Transverse colon (tissue), 4 donors: ENCODE measurements at regions not wholly inside any gene's neighbourhood (a gene's known extent, or its start where the extent isn't known, plus 50 kb on each side); places are given as distances from the start of the nearest gene placed in this dataset.

ENCODE experiments used
- DNase-seq: peaks from one replicate; pipeline ENCODE4 v3.0.0-alpha.2; 2019
- H3K27ac ChIP-seq, 4 donors: fragments of 200-600 bp; sonication (generic); 2 replicates each; pipeline ENCODE4 v1.5.1; 2016 to 2018; ENCODE audit warnings: inconsistent platforms in 4 of 4
- H3K27me3 ChIP-seq: fragments of 200-600 bp; sonication (generic); 2 replicates; pipeline ENCODE4 v1.5.1; 2017; ENCODE audit warnings: inconsistent platforms
- H3K36me3 ChIP-seq, 4 donors: fragments of 200-600 bp; sonication (generic); 2 replicates each; pipeline ENCODE4 v1.5.1; 2017 to 2019; ENCODE audit warnings: inconsistent platforms in 4 of 4
- H3K4me1 ChIP-seq, 4 donors: fragments of 200-600 bp; sonication (generic); 2 replicates each; pipeline ENCODE4 v1.5.1; 2017 to 2020; ENCODE audit warnings: inconsistent platforms in 4 of 4
- H3K4me3 ChIP-seq, 4 donors: fragments of 200-600 bp; sonication (generic); 1 replicate in 1 of 4; 2 replicates in 3 of 4; pipeline versions ENCODE4 v1.5.1 to v1.6.1; 2017 to 2019; ENCODE audit warnings: inconsistent platforms in 4 of 4
- H3K9me3 ChIP-seq, 2 donors: fragments of 200-600 bp; sonication (generic); 2 replicates each; pipeline ENCODE4 v1.5.1; 2017 to 2019; ENCODE audit warnings: inconsistent platforms in 2 of 2
- CTCF ChIP-seq, 5 experiments: fragments of 200-600 bp in 3 of 5; fragments of 450-650 bp in 2 of 5; sonication (generic) in 3 of 5; IDR thresholded peaks; 1 replicate in 2 of 5; 2 replicates in 3 of 5; pipeline ENCODE4 v1.5.1; 2016 to 2017; ENCODE audit warnings: antibody characterized with exemption in 5 of 5, inconsistent platforms in 3 of 5, mild to moderate bottlenecking in 2 of 5, moderate library complexity in 1 of 5
- EP300 ChIP-seq: sonication (generic); formaldehyde crosslinking; IDR thresholded peaks from one replicate; pipeline ENCODE4 v1.6.1; 2017; ENCODE audit warnings: antibody characterized with exemption, low read depth
- POLR2A ChIP-seq: fragments of 450-650 bp; IDR thresholded peaks from one replicate; pipeline ENCODE4 v1.6.1; 2016; ENCODE audit warnings: antibody characterized with exemption, mild to moderate bottlenecking, moderate library complexity
- POLR2AphosphoS5 ChIP-seq, 3 donors: sonication (generic); formaldehyde crosslinking; IDR thresholded peaks; one replicate each; pipeline ENCODE4 v1.6.1; 2016; ENCODE audit warnings: antibody characterized with exemption in 3 of 3
- WGBS, 2 donors: methylation state at CpG; one replicate each; pipeline ENCODE4 v1.1.5; 2018; ENCODE audit warnings: low coverage in 1 of 2; 5-methylcytosine and 5-hydroxymethylcytosine counted together
- in situ Hi-C, 4 donors: fragments of 200-750 bp; cut with MboI; loops; one replicate each; pipeline versions ENCODE4 v1.15.0 to v1.15.1; 2017; ENCODE audit warnings: low sequenced_read_pairs in 3 of 4, low pct_ligation_motif_present in 1 of 4, low pct_unique_long_range_greater_than_20kb in 1 of 4
- intact Hi-C: fragments of 100-400 bp; cut with DNase I; formaldehyde crosslinking; loops from one replicate; pipeline ENCODE4 v1.15.1; 2023; ENCODE audit warnings: low total_unique reads

DNA sequence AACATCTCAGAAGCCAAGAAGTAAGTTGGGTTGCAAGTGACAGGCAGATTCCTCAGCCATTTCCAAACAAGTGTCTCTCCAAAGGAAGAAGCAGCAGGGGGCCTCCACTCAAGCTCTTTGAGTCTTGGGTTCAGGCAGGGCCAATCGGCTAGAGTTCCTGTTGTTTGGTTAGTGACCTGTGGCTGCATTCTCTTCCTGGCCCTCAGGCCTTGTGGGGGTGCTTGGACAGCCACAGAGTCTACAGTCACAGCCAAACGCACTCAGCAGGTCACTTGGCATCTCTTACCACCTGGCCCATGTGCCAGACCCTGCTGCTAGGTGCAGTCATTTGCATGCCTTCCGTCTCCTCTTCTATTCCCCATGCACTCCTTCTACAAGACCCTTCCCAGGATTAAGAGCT is 353.9 kb downstream of the GRIN2B start:
- H3K27ac ChIP-seq, result no peak overlapping the region
- WGBS, 2 donors, result 50% methylated on average over 3 of the region's 3 CpGs; no CpG with 5 or more reads in 1 of the 2 donors
- no peaks in the 10 kb centered on the region for H3K36me3 ChIP-seq
- no peaks in the 10 kb centered on the region for H3K27me3 ChIP-seq
- TF ChIP-seq EP300 (no peak), CTCF (IDR thresholded peaks at IDR 0.05) (no peak), POLR2A (no peak), POLR2AphosphoS5 (IDR thresholded peaks at IDR 0.05) (no peak)
- no peak overlapping the region for H3K4me3 ChIP-seq
- in situ Hi-C loops, result no loop called here
- H3K4me1 ChIP-seq, result no peaks in the 10 kb centered on the region
- no peaks in the 10 kb centered on the region for H3K9me3 ChIP-seq
- no peak for DNase-seq
- intact Hi-C loops, result no loop called here

- Histone ChIP-seq H3K4me3 (no peak overlapping the region), H3K27ac (no peak overlapping the region), H3K9me3 (no peaks in the 10 kb centered on the region), H3K36me3 (no peaks in the 10 kb centered on the region), H3K27me3 (no peaks in the 10 kb centered on the region), H3K4me1 (no peaks in the 10 kb centered on the region)
- no peak for DNase-seq
- TF ChIP-seq EP300, result no peak
- no peak for TF ChIP-seq POLR2A
- TF ChIP-seq CTCF (IDR thresholded peaks at IDR 0.05), result no peak
- TF ChIP-seq POLR2AphosphoS5 (IDR thresholded peaks at IDR 0.05), result no peak
- 25 to 38% methylated on average over 1 to 3 of the region's 3 CpGs for WGBS, 2 donors
- intact Hi-C loops (no loop called here), in situ Hi-C loops (no loop called here)
Measured at GRCh38 chr12:13613297-13613696, 368.1 kb downstream of the GRIN2B start.

- Histone ChIP-seq H3K9me3 (no peaks in the 10 kb centered on the region), H3K36me3 (no peaks in the 10 kb centered on the region), H3K27ac (no peak overlapping the region), H3K4me1 (no peaks in the 10 kb centered on the region), H3K27me3 (no peaks in the 10 kb centered on the region), H3K4me3 (no peak overlapping the region)
- no peak for TF ChIP-seq POLR2A
- TF ChIP-seq POLR2AphosphoS5 (IDR thresholded peaks at IDR 0.05), result no peak
- no peak for TF ChIP-seq EP300
- no peak for TF ChIP-seq CTCF (IDR thresholded peaks at IDR 0.05)
- DNase-seq, result no peak
- 50 to 59% methylated on average over 3 to 4 of the region's 4 CpGs for WGBS, 2 donors
- in situ Hi-C loops (no loop called here), intact Hi-C loops (no loop called here)
Measured at GRCh38 chr12:13609894-13610679, 371.3 kb downstream of the GRIN2B start.

- no peak for DNase-seq
- H3K27me3 ChIP-seq, result no peaks in the 10 kb centered on the region
- no peak overlapping the region for H3K4me3 ChIP-seq
- in situ Hi-C loops (no loop called here), intact Hi-C loops (no loop called here)
- no peaks in the 10 kb centered on the region for H3K36me3 ChIP-seq
- H3K9me3 ChIP-seq, result no peaks in the 10 kb centered on the region
- H3K4me1 ChIP-seq, result no peaks in the 10 kb centered on the region
- H3K27ac ChIP-seq, result no peak overlapping the region
- TF ChIP-seq EP300, result no peak
- TF ChIP-seq CTCF (IDR thresholded peaks at IDR 0.05), result no peak
- TF ChIP-seq POLR2AphosphoS5 (IDR thresholded peaks at IDR 0.05), result no peak
- no peak for TF ChIP-seq POLR2A
- WGBS, 2 donors, result 48 to 50% methylated on average over 2 to 4 of the region's 4 CpGs
Measured at GRCh38 chr12:13606290-13606689, 375.1 kb downstream of the GRIN2B start.
